ENCODE measurements at regions not wholly inside any gene's neighbourhood (a gene's known extent, or its start where the extent isn't known, plus 50 kb on each side); places are given as distances from the start of the nearest gene placed in this dataset.

- H4K20me1 ChIP-seq (ENCODE audit: low read depth), result no peaks in the 10 kb centered on the region
- no peaks in the 10 kb centered on the region for H3K36me3 Mint-ChIP-seq
- H3K4me1 ChIP-seq, result peaks cover 10% of the 10 kb centered on the region
These were observed 843.6 kb downstream of the ADGRL2 start for GRCh38 chr1:82644186-82644915.

GRCh38 chr1:82640352-82640751 is 839.6 kb downstream of the ADGRL2 start:
- no peak for DNase-seq (ENCODE audit: low spot score)
- no peaks in the 10 kb centered on the region for H3K79me2 ChIP-seq (ENCODE audit: low read depth)
- TF ChIP-seq EZH2phosphoT487 (IDR thresholded peaks at IDR 0.05) (no peak), EZH2 (IDR thresholded peaks at IDR 0.05) (no peak), CTCF (IDR thresholded peaks at IDR 0.05) (no peak)
- H3K36me3 ChIP-seq, result no peaks in the 10 kb centered on the region
- no peaks in the 10 kb centered on the region for H3K27me3 Mint-ChIP-seq (ENCODE audit: insufficient read depth, low read depth)
- H3K9ac ChIP-seq, result no peak overlapping the region
- H3K4me3 Mint-ChIP-seq, result no peak overlapping the region
- no peak overlapping the region for H3K4me2 ChIP-seq
- H4K20me1 ChIP-seq (ENCODE audit: low read depth), result no peaks in the 10 kb centered on the region
- H3K9me3 ChIP-seq (ENCODE audit: low read depth), result no peaks in the 10 kb centered on the region
- no peak overlapping the region for H2AFZ ChIP-seq (replicated peaks)
- no peaks in the 10 kb centered on the region for H3F3A ChIP-seq (ENCODE audit: low read depth)
- H3K4me1 Mint-ChIP-seq, result no peaks in the 10 kb centered on the region
- peaks cover 3% of the 10 kb centered on the region for H3K9me3 Mint-ChIP-seq
- no peak overlapping the region for H3K27ac ChIP-seq
- no peak overlapping the region for H3K27ac Mint-ChIP-seq
- no peaks in the 10 kb centered on the region for H3K36me3 Mint-ChIP-seq
- no peaks in the 10 kb centered on the region for H3K4me1 ChIP-seq
- no peaks in the 10 kb centered on the region for H3K27me3 ChIP-seq
- H3K4me3 ChIP-seq, result no peak overlapping the region

More at GRCh38 chr1:82644186-82644915, 843.6 kb downstream of the ADGRL2 start:
- H3K4me2 ChIP-seq, result no peak overlapping the region
- H3K4me1 Mint-ChIP-seq, result peaks cover 13% of the 10 kb centered on the region
- peaks cover 3% of the 10 kb centered on the region for H3K9me3 Mint-ChIP-seq
- H2AFZ ChIP-seq (replicated peaks), result no peak overlapping the region
- peaks cover 2% of the 10 kb centered on the region for H3K27me3 Mint-ChIP-seq (ENCODE audit: insufficient read depth, low read depth)
- H3F3A ChIP-seq (ENCODE audit: low read depth), result no peaks in the 10 kb centered on the region
- no peak overlapping the region for H3K4me3 Mint-ChIP-seq
- no peak overlapping the region for H3K9ac ChIP-seq
- H3K4me3 ChIP-seq, result no peak overlapping the region
- H3K9me3 ChIP-seq (ENCODE audit: low read depth), result no peaks in the 10 kb centered on the region
- no peak for DNase-seq (ENCODE audit: low spot score)
- no peaks in the 10 kb centered on the region for H3K27me3 ChIP-seq
- H3K27ac ChIP-seq, result no peak overlapping the region
- no peaks in the 10 kb centered on the region for H3K36me3 ChIP-seq
- no peak overlapping the region for H3K27ac Mint-ChIP-seq
- H3K79me2 ChIP-seq (ENCODE audit: low read depth), result no peaks in the 10 kb centered on the region
- TF ChIP-seq EZH2 (IDR thresholded peaks at IDR 0.05) (no peak), CTCF (IDR thresholded peaks at IDR 0.05) (no peak), EZH2phosphoT487 (IDR thresholded peaks at IDR 0.05) (no peak)

GRCh38 chr1:82634266-82634665 is 833.5 kb downstream of the ADGRL2 start:
- Mint-ChIP-seq H3K27ac (no peak overlapping the region), H3K4me1 (no peaks in the 10 kb centered on the region), H3K36me3 (peaks cover 1% of the 10 kb centered on the region), H3K4me3 (no peak overlapping the region), H3K9me3 (peaks cover 3% of the 10 kb centered on the region), H3K27me3 (ENCODE audit: insufficient read depth, low read depth) (no peaks in the 10 kb centered on the region)
- no peaks in the 10 kb centered on the region for H3K27me3 ChIP-seq
- no peak overlapping the region for H2AFZ ChIP-seq (replicated peaks)
- no peaks in the 10 kb centered on the region for H4K20me1 ChIP-seq (ENCODE audit: low read depth)
- no peak overlapping the region for H3K9ac ChIP-seq
- no peaks in the 10 kb centered on the region for H3K79me2 ChIP-seq (ENCODE audit: low read depth)
- DNase-seq (ENCODE audit: low spot score), result no peak
- H3K4me3 ChIP-seq, result no peak overlapping the region
- H3K36me3 ChIP-seq, result no peaks in the 10 kb centered on the region
- no peak for TF ChIP-seq EZH2 (IDR thresholded peaks at IDR 0.05)
- no peak for TF ChIP-seq CTCF (IDR thresholded peaks at IDR 0.05)
- no peak for TF ChIP-seq EZH2phosphoT487 (IDR thresholded peaks at IDR 0.05)
- H3K4me1 ChIP-seq, result no peaks in the 10 kb centered on the region
- no peaks in the 10 kb centered on the region for H3F3A ChIP-seq (ENCODE audit: low read depth)
- H3K27ac ChIP-seq, result no peak overlapping the region
- H3K9me3 ChIP-seq (ENCODE audit: low read depth), result no peaks in the 10 kb centered on the region
- no peak overlapping the region for H3K4me2 ChIP-seq
